ENCODE measurements at regions not wholly inside any gene's neighbourhood (a gene's known extent, or its start where the extent isn't known, plus 50 kb on each side); places are given as distances from the start of the nearest gene placed in this dataset.

DNA sequence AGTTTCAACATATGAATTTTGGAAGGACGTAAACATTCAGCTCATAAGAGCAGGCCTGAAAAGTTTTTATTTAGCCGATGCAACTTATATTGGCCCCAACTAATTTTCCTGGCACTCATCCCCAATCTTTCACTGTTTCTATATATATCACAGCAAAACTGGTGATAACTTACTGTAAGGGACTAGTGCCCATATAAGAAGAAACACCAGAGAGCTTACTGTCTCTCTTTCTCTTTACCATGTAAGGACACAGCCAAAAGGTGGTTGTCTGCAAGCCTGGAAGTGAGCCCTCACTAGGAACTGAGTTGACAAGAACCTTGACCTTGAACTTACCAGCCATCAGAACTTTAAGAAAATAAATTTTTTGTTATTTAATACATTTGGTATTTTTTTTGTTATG is 807.4 kb upstream of the CITED2 start:
- no peaks in the 10 kb centered on the region for H3K27me3 ChIP-seq
- no peak overlapping the region for H3K4me3 ChIP-seq
- H3K4me1 ChIP-seq = no peaks in the 10 kb centered on the region
- H3K27ac ChIP-seq = no peak overlapping the region
- H3K36me3 ChIP-seq = no peaks in the 10 kb centered on the region
- intact Hi-C loops (cut with DNase I) = no loop called here
- TF ChIP-seq POLR2A (IDR thresholded peaks at IDR 0.05) (no peak), CTCF (IDR thresholded peaks at IDR 0.05) (no peak)
- DNase-seq = no peak
- 100% methylated on average over 2 of the region's 2 CpGs for WGBS, 2 donors
- no peaks in the 10 kb centered on the region for H3K9me3 ChIP-seq

GRCh38 chr6:140180306-140180705 is 805.9 kb upstream of the CITED2 start:
- no peaks in the 10 kb centered on the region for H3K36me3 ChIP-seq
- H3K9me3 ChIP-seq = no peaks in the 10 kb centered on the region
- DNase-seq = no peak
- TF ChIP-seq POLR2A (IDR thresholded peaks at IDR 0.05) (no peak), CTCF (IDR thresholded peaks at IDR 0.05) (no peak)
- WGBS, 2 donors = 87 to 96% methylated on average over 2 of the region's 2 CpGs
- H3K27me3 ChIP-seq = no peaks in the 10 kb centered on the region
- no peak overlapping the region for H3K4me3 ChIP-seq
- no peak overlapping the region for H3K27ac ChIP-seq
- intact Hi-C loops (cut with DNase I) = no loop called here
- H3K4me1 ChIP-seq = no peaks in the 10 kb centered on the region

DNA sequence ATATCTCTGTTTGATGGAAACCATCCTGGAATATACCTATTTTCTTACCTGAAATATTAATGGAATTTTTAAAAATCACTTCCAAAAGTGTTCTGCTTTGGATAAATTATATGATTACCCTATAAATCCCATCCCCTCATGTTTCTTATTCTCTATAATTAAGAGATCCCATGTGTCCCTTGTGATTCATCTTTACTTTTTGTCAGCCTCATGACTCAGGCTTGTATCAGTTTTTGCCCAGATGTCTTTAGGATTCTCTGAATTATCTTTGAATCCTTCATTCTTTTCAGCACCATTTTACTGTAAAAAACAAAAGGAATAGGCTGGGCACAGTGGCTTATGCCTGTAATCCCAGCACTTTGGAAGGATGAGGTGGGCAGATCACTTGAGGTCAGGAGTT is 804.5 kb upstream of the CITED2 start:
- TF ChIP-seq CTCF (IDR thresholded peaks at IDR 0.05) (no peak), POLR2A (IDR thresholded peaks at IDR 0.05) (no peak)
- no peaks in the 10 kb centered on the region for H3K9me3 ChIP-seq
- no peak overlapping the region for H3K27ac ChIP-seq
- H3K27me3 ChIP-seq = no peaks in the 10 kb centered on the region
- no peaks in the 10 kb centered on the region for H3K36me3 ChIP-seq
- DNase-seq = no peak
- H3K4me3 ChIP-seq = no peak overlapping the region
- intact Hi-C loops (cut with DNase I) = no loop called here
- no peaks in the 10 kb centered on the region for H3K4me1 ChIP-seq

- Histone ChIP-seq H3K27me3 (no peaks in the 10 kb centered on the region), H3K27ac (no peak overlapping the region), H3K4me3 (no peak overlapping the region), H3K36me3 (no peaks in the 10 kb centered on the region), H3K4me1 (no peaks in the 10 kb centered on the region), H3K9me3 (no peaks in the 10 kb centered on the region)
- no peak for DNase-seq
- 61 to 94% methylated on average over 1 of the region's 1 CpG for WGBS, 2 donors
- intact Hi-C loops (cut with DNase I) = no loop called here
- TF ChIP-seq CTCF (IDR thresholded peaks at IDR 0.05) = no peak
- TF ChIP-seq POLR2A (IDR thresholded peaks at IDR 0.05) = no peak
Observed at GRCh38 chr6:140178520-140178919, 804.1 kb upstream of the CITED2 start.

DNA sequence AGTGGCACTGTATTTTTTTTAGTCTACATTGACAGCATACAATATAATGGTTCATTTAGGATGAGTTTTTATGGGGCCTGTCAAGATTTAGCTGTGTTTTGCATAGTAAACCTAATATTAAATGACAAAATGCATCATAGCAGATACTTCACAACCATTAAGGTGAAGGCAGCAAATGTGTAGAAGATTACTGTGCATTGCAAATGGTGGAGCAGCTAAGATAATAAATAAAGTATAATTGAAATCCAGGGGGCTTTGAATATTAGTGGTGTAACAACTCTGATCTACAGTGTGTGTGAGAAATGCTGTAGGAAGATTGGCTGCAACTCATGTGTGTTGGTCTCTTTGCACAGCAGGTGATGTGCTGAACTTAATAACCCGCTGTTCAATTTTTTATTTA is 801.9 kb upstream of the CITED2 start:
- intact Hi-C loops (cut with DNase I) = no loop called here
- no peaks in the 10 kb centered on the region for H3K27me3 ChIP-seq
- no peak for DNase-seq
- 81 to 90% methylated on average over 1 of the region's 1 CpG for WGBS, 2 donors
- H3K4me1 ChIP-seq = no peaks in the 10 kb centered on the region
- no peak overlapping the region for H3K4me3 ChIP-seq
- no peaks in the 10 kb centered on the region for H3K36me3 ChIP-seq
- H3K9me3 ChIP-seq = no peaks in the 10 kb centered on the region
- no peak overlapping the region for H3K27ac ChIP-seq
- TF ChIP-seq POLR2A (IDR thresholded peaks at IDR 0.05) (no peak), CTCF (IDR thresholded peaks at IDR 0.05) (no peak)
